Vagina (tissue), 2 donors: ENCODE measurements at regions not wholly inside any gene's neighbourhood (a gene's known extent, or its start where the extent isn't known, plus 50 kb on each side); places are given as distances from the start of the nearest gene placed in this dataset.

Source experiments
- DNase-seq, 2 donors: peaks; one replicate each; pipeline ENCODE4 v3.0.0-alpha.2; 2017; ENCODE audit errors: extremely low spot score in 2 of 2
- H3K27ac ChIP-seq: fragments of 200-600 bp; sonication (generic); one replicate; pipeline ENCODE4 v1.5.1; 2019
- H3K27me3 ChIP-seq: fragments of 200-600 bp; sonication (generic); one replicate; pipeline ENCODE4 v1.5.1; 2019
- H3K36me3 ChIP-seq, 2 donors: fragments of 200-600 bp; sonication (generic); one replicate each; pipeline ENCODE4 v1.5.1; 2017 to 2019
- H3K4me1 ChIP-seq: fragments of 200-600 bp; sonication (generic); one replicate; pipeline ENCODE4 v1.5.1; 2019
- H3K4me3 ChIP-seq, 2 donors: fragments of 200-600 bp; sonication (generic); 1 replicate in 1 of 2; 2 replicates in 1 of 2; pipeline ENCODE4 v1.5.1; 2016 to 2019
- H3K9me3 ChIP-seq: fragments of 200-600 bp; sonication (generic); one replicate; pipeline ENCODE4 v1.5.1; 2019
- POLR2A ChIP-seq, 2 donors: fragments of 450-650 bp; IDR thresholded peaks; one replicate each; pipeline ENCODE4 v1.6.1; 2017; ENCODE audit warnings: antibody characterized with exemption in 2 of 2, mild to moderate bottlenecking in 2 of 2, moderate library complexity in 2 of 2
- POLR2AphosphoS5 ChIP-seq, 2 donors: sonication (generic); formaldehyde crosslinking; IDR thresholded peaks; one replicate each; pipeline ENCODE4 v1.9.0; 2017; ENCODE audit warnings: antibody characterized with exemption in 2 of 2, mild to moderate bottlenecking in 2 of 2, low read depth in 1 of 2; ENCODE audit not compliant: insufficient read depth in 1 of 2
- intact Hi-C: fragments of 100-400 bp; cut with DNase I; formaldehyde crosslinking; loops from one replicate; pipeline ENCODE4 v1.15.1; 2023
- TF ChIP-seq, protein P1 (sequence below), 3 experiments: fragments of 450-650 bp in 2 of 3; fragments of 200-600 bp in 1 of 3; sonication (generic) in 1 of 3; IDR thresholded peaks; one replicate each; pipeline ENCODE4 v1.5.1; 2017 to 2019; ENCODE audit warnings: antibody characterized with exemption in 3 of 3, mild to moderate bottlenecking in 2 of 3, moderate library complexity in 2 of 3

DNA sequence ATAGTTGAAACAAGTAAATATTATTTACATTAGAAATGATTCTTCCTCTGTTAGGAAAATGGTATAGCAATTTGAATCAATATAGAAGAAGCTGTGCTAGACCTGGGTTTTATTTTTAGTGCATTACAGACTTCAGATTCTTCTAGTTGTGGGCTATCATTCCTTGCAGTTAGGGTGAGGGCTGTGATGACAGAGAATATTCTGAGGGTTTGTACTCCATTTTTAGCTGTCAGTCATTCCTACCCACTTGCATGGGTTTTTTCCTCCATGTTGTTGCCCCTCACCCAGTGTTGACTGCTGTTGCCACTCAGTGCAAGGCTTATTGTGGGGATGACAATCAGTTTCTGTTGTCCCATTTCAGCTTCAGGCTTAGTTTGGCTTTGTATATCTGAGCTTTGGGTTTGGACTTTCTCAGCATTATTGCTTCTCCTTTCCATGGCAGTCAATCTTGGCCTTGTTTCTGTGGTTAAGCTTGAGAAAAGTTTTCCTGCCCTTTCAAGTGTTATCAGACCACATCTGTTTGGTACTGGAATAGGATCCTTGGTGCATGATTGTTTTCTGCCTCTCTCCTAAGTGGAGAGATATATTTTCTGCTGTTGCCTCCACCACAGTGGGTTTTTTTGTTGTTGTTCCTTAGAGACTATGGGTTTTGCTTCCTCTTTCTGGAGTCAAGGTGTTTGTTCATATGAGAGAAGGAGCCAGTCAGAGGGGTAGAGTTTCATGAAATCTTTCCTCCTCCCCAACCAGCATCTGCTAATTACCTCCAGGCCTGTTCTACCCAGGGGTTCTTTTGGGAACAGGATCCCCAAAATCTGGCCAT is 312.7 kb upstream of the CWC22 start:
- H3K9me3 ChIP-seq: no peaks in the 10 kb centered on the region
- intact Hi-C loops: no loop called here

DNA sequence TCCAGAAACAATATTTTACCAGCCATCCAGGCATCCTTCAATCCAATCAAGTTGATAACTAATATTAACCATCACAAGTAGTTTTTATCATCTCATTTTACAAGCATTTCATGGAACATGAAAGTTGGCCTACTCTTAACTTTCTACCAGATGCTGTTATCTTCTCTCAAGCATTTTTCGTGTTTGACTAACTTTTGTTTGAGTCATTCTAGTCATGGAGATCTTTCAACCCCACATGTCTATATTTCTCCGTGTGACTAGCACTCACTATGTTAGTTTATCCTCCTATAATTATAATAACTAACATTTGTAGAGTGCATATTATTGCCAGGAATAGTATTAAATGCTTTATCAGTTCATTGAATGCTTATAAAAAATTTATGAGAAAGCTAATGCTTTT is 307.0 kb upstream of the CWC22 start:
- intact Hi-C loops: no loop called here
- no peak overlapping the region for H3K27ac ChIP-seq
- H3K4me3 ChIP-seq: no peak overlapping the region
- H3K4me1 ChIP-seq: no peaks in the 10 kb centered on the region
- no peaks in the 10 kb centered on the region for H3K9me3 ChIP-seq
- DNase-seq: no peak
- no peaks in the 10 kb centered on the region for H3K27me3 ChIP-seq
- no peaks in the 10 kb centered on the region for H3K36me3 ChIP-seq
- TF ChIP-seq, protein P1, sequence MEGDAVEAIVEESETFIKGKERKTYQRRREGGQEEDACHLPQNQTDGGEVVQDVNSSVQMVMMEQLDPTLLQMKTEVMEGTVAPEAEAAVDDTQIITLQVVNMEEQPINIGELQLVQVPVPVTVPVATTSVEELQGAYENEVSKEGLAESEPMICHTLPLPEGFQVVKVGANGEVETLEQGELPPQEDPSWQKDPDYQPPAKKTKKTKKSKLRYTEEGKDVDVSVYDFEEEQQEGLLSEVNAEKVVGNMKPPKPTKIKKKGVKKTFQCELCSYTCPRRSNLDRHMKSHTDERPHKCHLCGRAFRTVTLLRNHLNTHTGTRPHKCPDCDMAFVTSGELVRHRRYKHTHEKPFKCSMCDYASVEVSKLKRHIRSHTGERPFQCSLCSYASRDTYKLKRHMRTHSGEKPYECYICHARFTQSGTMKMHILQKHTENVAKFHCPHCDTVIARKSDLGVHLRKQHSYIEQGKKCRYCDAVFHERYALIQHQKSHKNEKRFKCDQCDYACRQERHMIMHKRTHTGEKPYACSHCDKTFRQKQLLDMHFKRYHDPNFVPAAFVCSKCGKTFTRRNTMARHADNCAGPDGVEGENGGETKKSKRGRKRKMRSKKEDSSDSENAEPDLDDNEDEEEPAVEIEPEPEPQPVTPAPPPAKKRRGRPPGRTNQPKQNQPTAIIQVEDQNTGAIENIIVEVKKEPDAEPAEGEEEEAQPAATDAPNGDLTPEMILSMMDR (IDR thresholded peaks at IDR 0.05): no peak
- TF ChIP-seq POLR2A (IDR thresholded peaks at IDR 0.05): no peak
- TF ChIP-seq POLR2AphosphoS5 (IDR thresholded peaks at IDR 0.05; ENCODE audit: insufficient read depth in 1 of 2, low read depth in 1 of 2): no peak

More for the DNA sequence above, 312.7 kb upstream of the CWC22 start:
- no peak for DNase-seq
- no peak overlapping the region for H3K27ac ChIP-seq
- TF ChIP-seq POLR2AphosphoS5 (IDR thresholded peaks at IDR 0.05; ENCODE audit: insufficient read depth in 1 of 2, low read depth in 1 of 2) (no peak), POLR2A (IDR thresholded peaks at IDR 0.05) (no peak)
- TF ChIP-seq, protein P1 (IDR thresholded peaks at IDR 0.05): no peak
- no peak overlapping the region for H3K4me3 ChIP-seq
- no peaks in the 10 kb centered on the region for H3K4me1 ChIP-seq
- no peaks in the 10 kb centered on the region for H3K27me3 ChIP-seq
- no peaks in the 10 kb centered on the region for H3K36me3 ChIP-seq

DNA sequence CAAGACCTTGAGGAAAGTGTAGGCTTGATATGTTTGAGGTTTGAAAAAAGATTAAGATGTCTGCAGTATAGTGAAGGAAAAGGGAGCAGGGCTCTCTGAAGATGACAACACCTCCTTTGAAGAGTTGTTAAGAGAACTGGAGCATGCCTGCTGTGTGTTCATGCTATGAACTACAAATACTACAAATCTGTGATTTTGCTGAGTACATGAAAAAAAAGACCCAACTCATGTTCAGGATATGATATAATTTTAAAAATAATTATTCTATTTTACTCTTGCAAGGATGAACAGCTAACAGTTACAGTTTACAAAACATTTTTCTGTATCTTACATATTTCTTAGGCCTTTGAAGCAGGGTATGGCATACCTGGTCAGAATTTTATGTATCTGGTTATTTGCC is 305.4 kb upstream of the CWC22 start:
- Histone ChIP-seq H3K4me1 (no peaks in the 10 kb centered on the region), H3K4me3 (no peak overlapping the region), H3K27me3 (no peaks in the 10 kb centered on the region), H3K9me3 (no peaks in the 10 kb centered on the region), H3K27ac (no peak overlapping the region), H3K36me3 (no peaks in the 10 kb centered on the region)
- TF ChIP-seq POLR2AphosphoS5 (IDR thresholded peaks at IDR 0.05; ENCODE audit: insufficient read depth in 1 of 2, low read depth in 1 of 2) (no peak), POLR2A (IDR thresholded peaks at IDR 0.05) (no peak)
- no peak for DNase-seq
- intact Hi-C loops: no loop called here

GRCh38 chr2:180307096-180307495 is 300.0 kb upstream of the CWC22 start:
- Histone ChIP-seq H3K9me3 (no peaks in the 10 kb centered on the region), H3K27me3 (no peaks in the 10 kb centered on the region), H3K27ac (no peak overlapping the region), H3K36me3 (no peaks in the 10 kb centered on the region), H3K4me1 (no peaks in the 10 kb centered on the region), H3K4me3 (no peak overlapping the region)
- no peak for DNase-seq
- intact Hi-C loops: no loop called here
- TF ChIP-seq, protein P1 (IDR thresholded peaks at IDR 0.05): no peak
- TF ChIP-seq POLR2AphosphoS5 (IDR thresholded peaks at IDR 0.05; ENCODE audit: insufficient read depth in 1 of 2, low read depth in 1 of 2): no peak
- no peak for TF ChIP-seq POLR2A (IDR thresholded peaks at IDR 0.05)

DNA sequence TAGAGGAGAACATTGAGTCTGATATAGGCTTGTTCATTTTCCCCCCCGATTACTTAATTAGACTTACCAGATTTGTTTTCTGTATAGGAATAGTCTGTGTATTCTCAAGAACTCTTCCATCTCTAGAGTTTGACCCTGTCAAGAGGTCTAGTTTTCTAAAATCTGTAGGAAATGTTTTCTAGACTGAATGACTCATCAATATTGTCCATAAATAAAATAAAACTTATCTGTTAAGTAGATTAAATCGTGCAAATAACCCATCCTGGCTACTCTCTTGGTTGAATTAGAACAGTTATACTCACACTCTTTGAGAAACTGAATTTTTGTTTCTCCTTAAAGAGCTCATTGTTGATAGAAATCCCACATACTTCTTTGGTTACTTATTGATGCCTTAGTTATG is 299.2 kb upstream of the CWC22 start:
- intact Hi-C loops: no loop called here
- Histone ChIP-seq H3K27me3 (no peaks in the 10 kb centered on the region), H3K36me3 (no peaks in the 10 kb centered on the region), H3K9me3 (no peaks in the 10 kb centered on the region), H3K4me1 (no peaks in the 10 kb centered on the region), H3K27ac (no peak overlapping the region), H3K4me3 (no peak overlapping the region)
- TF ChIP-seq, protein P1 (IDR thresholded peaks at IDR 0.05): no peak
- no peak for TF ChIP-seq POLR2A (IDR thresholded peaks at IDR 0.05)
- no peak for TF ChIP-seq POLR2AphosphoS5 (IDR thresholded peaks at IDR 0.05; ENCODE audit: insufficient read depth in 1 of 2, low read depth in 1 of 2)
- no peak for DNase-seq
